GM19023 (cell line): ENCODE measurements at regions not wholly inside any gene's neighbourhood (a gene's known extent, or its start where the extent isn't known, plus 50 kb on each side); places are given as distances from the start of the nearest gene placed in this dataset.

Experiments used
- ATAC-seq: cut with Tn5 transposase; IDR thresholded peaks from one replicate; pipeline ENCODE4 v1.9.1; 2021; ENCODE audit warnings: mild to moderate bottlenecking, moderate library complexity; ENCODE audit not compliant: unreplicated experiment

GRCh38 chr2:128781166-128781565, 462.5 kb upstream of the HS6ST1 start:
- ATAC-seq: no peak

- no peak for ATAC-seq
These were observed 463.1 kb upstream of the HS6ST1 start for GRCh38 chr2:128781585-128782385.

GRCh38 chr2:128782411-128783192, 463.9 kb upstream of the HS6ST1 start:
- no peak for ATAC-seq

- ATAC-seq: no peak
These were observed 464.6 kb upstream of the HS6ST1 start for GRCh38 chr2:128783193-128783671.

- ATAC-seq: no peak
These were observed 465.2 kb upstream of the HS6ST1 start for GRCh38 chr2:128783896-128784295.

GRCh38 chr2:128784626-128785306, 466.1 kb upstream of the HS6ST1 start:
- ATAC-seq: no peak

- no peak for ATAC-seq
These were observed 467.6 kb upstream of the HS6ST1 start for GRCh38 chr2:128786316-128786715.

GRCh38 chr2:128786741-128787478, 468.2 kb upstream of the HS6ST1 start:
- no peak for ATAC-seq

- ATAC-seq: no peak
These were observed 468.9 kb upstream of the HS6ST1 start for GRCh38 chr2:128787616-128788015.

- no peak for ATAC-seq
These were observed 470.1 kb upstream of the HS6ST1 start for GRCh38 chr2:128788636-128789220.

- ATAC-seq: no peak
These were observed 470.6 kb upstream of the HS6ST1 start for GRCh38 chr2:128789221-128789620.

GRCh38 chr2:128789776-128790455, 471.2 kb upstream of the HS6ST1 start:
- ATAC-seq: no peak

- no peak for ATAC-seq
These were observed 471.9 kb upstream of the HS6ST1 start for GRCh38 chr2:128790541-128791001.

- no peak for ATAC-seq
These were observed 472.7 kb upstream of the HS6ST1 start for GRCh38 chr2:128791120-128791984.

GRCh38 chr2:128791985-128792320, 473.3 kb upstream of the HS6ST1 start:
- ATAC-seq: no peak

GRCh38 chr2:128792476-128793054, 473.9 kb upstream of the HS6ST1 start:
- ATAC-seq: no peak

- ATAC-seq: no peak
These were observed 474.7 kb upstream of the HS6ST1 start for GRCh38 chr2:128793404-128793803.

- ATAC-seq: no peak
These were observed 475.6 kb upstream of the HS6ST1 start for GRCh38 chr2:128794285-128794684.

- no peak for ATAC-seq
These were observed 477.7 kb upstream of the HS6ST1 start for GRCh38 chr2:128796321-128796720.
